Hepatocyte (in vitro differentiated cells): ENCODE measurements at regions not wholly inside any gene's neighbourhood (a gene's known extent, or its start where the extent isn't known, plus 50 kb on each side); places are given as distances from the start of the nearest gene placed in this dataset.

Source experiments
- DNase-seq: peaks from one replicate; pipeline ENCODE4 v3.0.0-alpha.2; 2016; ENCODE audit warnings: low spot score
- H2AFZ ChIP-seq: fragments of 200-600 bp; sonication (generic); 2 replicates; pipeline ENCODE4 v1.6.0; 2016; ENCODE audit warnings: antibody characterized with exemption, mild to moderate bottlenecking
- H3K27ac ChIP-seq: fragments of 200-600 bp; sonication (generic); 2 replicates; pipeline ENCODE4 v1.5.1; 2016; ENCODE audit warnings: mild to moderate bottlenecking
- H3K27me3 ChIP-seq: fragments of 200-600 bp; sonication (generic); 2 replicates; pipeline ENCODE4 v1.6.1; 2016
- H3K36me3 ChIP-seq: fragments of 200-600 bp; sonication (generic); replicated peaks from 2 replicates; pipeline ENCODE4 v1.5.1; 2016; ENCODE audit warnings: low read depth; ENCODE audit not compliant: insufficient read depth
- H3K4me1 ChIP-seq: fragments of 200-600 bp; sonication (generic); 2 replicates; pipeline ENCODE4 v1.5.1; 2016; ENCODE audit warnings: mild to moderate bottlenecking, moderate library complexity; ENCODE audit not compliant: insufficient read depth
- H3K4me2 ChIP-seq: fragments of 200-600 bp; sonication (generic); 2 replicates; pipeline ENCODE4 v1.6.0; 2016
- H3K4me3 ChIP-seq: fragments of 200-600 bp; sonication (generic); 2 replicates; pipeline ENCODE4 v1.5.1; 2016; ENCODE audit warnings: mild to moderate bottlenecking
- H3K79me2 ChIP-seq: fragments of 200-600 bp; sonication (generic); 2 replicates; pipeline ENCODE4 v1.6.0; 2017; ENCODE audit warnings: mild to moderate bottlenecking
- H3K9me2 ChIP-seq: fragments of 200-600 bp; sonication (generic); replicated peaks from 2 replicates; pipeline ENCODE4 v1.6.0; 2017; ENCODE audit warnings: mild to moderate bottlenecking; ENCODE audit not compliant: insufficient read depth
- H3K9me3 ChIP-seq: fragments of 200-600 bp; sonication (generic); 2 replicates; pipeline ENCODE4 v1.5.1; 2016; ENCODE audit warnings: low read depth, mild to moderate bottlenecking
- H4K20me1 ChIP-seq: fragments of 200-600 bp; sonication (generic); 2 replicates; pipeline ENCODE4 v1.6.0; 2016; ENCODE audit warnings: mild to moderate bottlenecking; ENCODE audit not compliant: insufficient read depth, poor library complexity, severe bottlenecking
- CTCF ChIP-seq: fragments of 200-600 bp; sonication (generic); IDR thresholded peaks from 2 replicates; pipeline ENCODE4 v1.5.1; 2016; ENCODE audit warnings: antibody characterized with exemption, mild to moderate bottlenecking; ENCODE audit not compliant: poor library complexity
- EZH2 ChIP-seq: fragments of 200-600 bp; sonication (generic); IDR thresholded peaks from 2 replicates; pipeline ENCODE4 v1.6.1; 2016; ENCODE audit warnings: antibody characterized with exemption, mild to moderate bottlenecking, borderline replicate concordance
- EZH2phosphoT487 ChIP-seq: fragments of 200-600 bp; sonication (generic); IDR thresholded peaks from one replicate; pipeline ENCODE4 v1.6.1; 2018; ENCODE audit warnings: antibody characterized with exemption, mild to moderate bottlenecking, low read depth, moderate library complexity; ENCODE audit not compliant: unreplicated experiment, severe bottlenecking
- WGBS: methylation state at CpG from one replicate; pipeline ENCODE4 v1.1.6; 2016; ENCODE audit warnings: low lambda C conversion rate; ENCODE audit errors: missing lambda C conversion rate; 5-methylcytosine and 5-hydroxymethylcytosine counted together

- no peaks in the 10 kb centered on the region for H4K20me1 ChIP-seq
- H3K4me1 ChIP-seq = no peaks in the 10 kb centered on the region
- H3K9me3 ChIP-seq = no peaks in the 10 kb centered on the region
- H3K79me2 ChIP-seq = no peaks in the 10 kb centered on the region
- no peaks in the 10 kb centered on the region for H3K36me3 ChIP-seq
- no peak overlapping the region for H3K4me3 ChIP-seq
- no peaks in the 10 kb centered on the region for H3K9me2 ChIP-seq
- no peaks in the 10 kb centered on the region for H3K27me3 ChIP-seq
- H2AFZ ChIP-seq = no peak overlapping the region
- TF ChIP-seq EZH2 (no peak), EZH2phosphoT487 (no peak)
- no peak for DNase-seq
- H3K4me2 ChIP-seq = no peak overlapping the region
- no peak overlapping the region for H3K27ac ChIP-seq
- WGBS = 95% methylated on average over 8 of the region's 8 CpGs
Observed at GRCh38 chr2:234409590-234409989, 87.3 kb downstream of the ARL4C start.

GRCh38 chr2:234406085-234406484 lies 90.8 kb downstream of the ARL4C start:
- H3K9me3 ChIP-seq = no peaks in the 10 kb centered on the region
- no peaks in the 10 kb centered on the region for H3K4me1 ChIP-seq
- WGBS = 89% methylated on average over 9 of the region's 9 CpGs
- H3K4me2 ChIP-seq = no peak overlapping the region
- H3K79me2 ChIP-seq = no peaks in the 10 kb centered on the region
- no peaks in the 10 kb centered on the region for H3K9me2 ChIP-seq
- no peak overlapping the region for H3K4me3 ChIP-seq
- TF ChIP-seq EZH2 = no peak
- TF ChIP-seq CTCF = peak; percentile 16
- H4K20me1 ChIP-seq = no peaks in the 10 kb centered on the region
- no peaks in the 10 kb centered on the region for H3K36me3 ChIP-seq
- no peaks in the 10 kb centered on the region for H3K27me3 ChIP-seq
- H3K27ac ChIP-seq = no peak overlapping the region
- H2AFZ ChIP-seq = no peak overlapping the region
- no peak for DNase-seq

GRCh38 chr2:234405462-234405861 lies 91.4 kb downstream of the ARL4C start:
- Histone ChIP-seq H3K36me3 (no peaks in the 10 kb centered on the region), H3K4me3 (no peak overlapping the region), H3K79me2 (no peaks in the 10 kb centered on the region), H4K20me1 (no peaks in the 10 kb centered on the region), H3K27ac (no peak overlapping the region), H2AFZ (no peak overlapping the region), H3K9me3 (no peaks in the 10 kb centered on the region), H3K4me2 (no peak overlapping the region), H3K27me3 (no peaks in the 10 kb centered on the region), H3K9me2 (no peaks in the 10 kb centered on the region), H3K4me1 (no peaks in the 10 kb centered on the region)
- 53% methylated on average over 2 of the region's 2 CpGs for whole genome bisulfite sequencing
- no peak for DNase-seq
- TF ChIP-seq EZH2phosphoT487 = no peak
- no peak for TF ChIP-seq EZH2
- no peak for TF ChIP-seq CTCF

DNA sequence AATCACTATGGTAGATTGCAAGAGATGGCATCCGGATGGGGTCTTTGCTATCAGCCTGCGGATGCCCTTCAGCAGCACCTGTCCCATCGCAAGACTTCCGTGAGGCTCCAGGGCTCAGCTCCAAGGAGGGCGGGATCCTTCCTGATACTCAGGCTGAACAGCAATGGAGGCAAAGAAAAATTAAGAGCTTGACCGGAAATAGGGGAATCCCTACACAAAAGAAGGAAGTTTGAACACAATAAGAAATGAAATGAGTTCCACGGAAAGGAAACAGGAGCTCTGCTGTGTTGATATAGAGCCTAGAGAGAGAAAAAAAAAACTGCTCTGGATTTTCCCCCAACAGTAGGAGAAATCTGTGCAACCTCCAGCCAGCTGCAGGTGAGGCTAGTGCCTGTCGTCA lies 91.9 kb downstream of the ARL4C start:
- Histone ChIP-seq H3K36me3 (no peaks in the 10 kb centered on the region), H3K4me1 (no peaks in the 10 kb centered on the region), H3K4me3 (no peak overlapping the region), H3K27me3 (no peaks in the 10 kb centered on the region), H3K9me3 (no peaks in the 10 kb centered on the region), H2AFZ (no peak overlapping the region), H3K9me2 (no peaks in the 10 kb centered on the region), H3K79me2 (no peaks in the 10 kb centered on the region), H3K27ac (no peak overlapping the region), H3K4me2 (no peak overlapping the region), H4K20me1 (no peaks in the 10 kb centered on the region)
- WGBS = 87% methylated on average over 8 of the region's 8 CpGs
- no peak for TF ChIP-seq CTCF
- TF ChIP-seq EZH2 = no peak
- TF ChIP-seq EZH2phosphoT487 = no peak
- no peak for DNase-seq
